ENCODE measurements at regions not wholly inside any gene's neighbourhood (a gene's known extent, or its start where the extent isn't known, plus 50 kb on each side); places are given as distances from the start of the nearest gene placed in this dataset.

GRCh38 chr4:79636991-79637390 is 229.0 kb upstream of the GK2 start:
- TF ChIP-seq CTCF (IDR thresholded peaks at IDR 0.05) (no peak), POLR2A (IDR thresholded peaks at IDR 0.05) (no peak)
